Naive thymus-derived CD8-positive, alpha-beta T cell (primary cell): ENCODE measurements at regions not wholly inside any gene's neighbourhood (a gene's known extent, or its start where the extent isn't known, plus 50 kb on each side); places are given as distances from the start of the nearest gene placed in this dataset.

Experiments used
- ATAC-seq, 2 donors: fragments of 150-1000 bp; cut with Tn5 transposase in 1 of 2; sonication (Bioruptor Pico), chemical (Tn5 transposase) in 1 of 2; 1 replicate in 1 of 2; 2 replicates in 1 of 2; pipeline ENCODE4 v1.10.0; 2021; ENCODE audit warnings: mild to moderate bottlenecking in 2 of 2, moderate library complexity in 2 of 2
- POLR2A ChIA-PET: fragments of 350-600 bp; sonication (Branson Sonifier 250); formaldehyde crosslinking; loops from one replicate; lab custom pipeline; 2021; ENCODE audit warnings: antibody characterized with exemption; lab: Charles Lee
- DNase-seq, 10 donors: peaks; one replicate each; pipeline versions ENCODE4 v3.0.0 to v3.0.0-alpha.2; 2020 to 2022
- H3K27ac Mint-ChIP-seq, 10 donors: one replicate each; pipeline ENCODE4 v1.8.0; 2020 to 2022; ENCODE audit warnings: mild to moderate bottlenecking in 10 of 10, mixed read lengths in 10 of 10, moderate library complexity in 4 of 10, inconsistent platforms in 1 of 10
- H3K27me3 Mint-ChIP-seq, 5 donors: one replicate each; pipeline ENCODE4 v1.8.0; 2021 to 2022; ENCODE audit warnings: mixed read lengths in 5 of 5
- H3K36me3 Mint-ChIP-seq, 3 donors: one replicate each; pipeline ENCODE4 v1.8.0; 2020 to 2022; ENCODE audit warnings: mixed read lengths in 3 of 3, mild to moderate bottlenecking in 2 of 3, inconsistent platforms in 1 of 3
- H3K4me1 Mint-ChIP-seq, 4 donors: one replicate each; pipeline ENCODE4 v1.8.0; 2021 to 2022; ENCODE audit warnings: mixed read lengths in 4 of 4
- H3K4me3 Mint-ChIP-seq, 10 donors: one replicate each; pipeline ENCODE4 v1.8.0; 2020 to 2022; ENCODE audit warnings: mild to moderate bottlenecking in 10 of 10, mixed read lengths in 10 of 10, moderate library complexity in 6 of 10, inconsistent platforms in 1 of 10
- H3K9me3 Mint-ChIP-seq, 9 donors: one replicate each; pipeline ENCODE4 v1.8.0; 2020 to 2022; ENCODE audit warnings: mixed read lengths in 9 of 9, mild to moderate bottlenecking in 3 of 9, inconsistent platforms in 1 of 9, moderate library complexity in 1 of 9

DNA sequence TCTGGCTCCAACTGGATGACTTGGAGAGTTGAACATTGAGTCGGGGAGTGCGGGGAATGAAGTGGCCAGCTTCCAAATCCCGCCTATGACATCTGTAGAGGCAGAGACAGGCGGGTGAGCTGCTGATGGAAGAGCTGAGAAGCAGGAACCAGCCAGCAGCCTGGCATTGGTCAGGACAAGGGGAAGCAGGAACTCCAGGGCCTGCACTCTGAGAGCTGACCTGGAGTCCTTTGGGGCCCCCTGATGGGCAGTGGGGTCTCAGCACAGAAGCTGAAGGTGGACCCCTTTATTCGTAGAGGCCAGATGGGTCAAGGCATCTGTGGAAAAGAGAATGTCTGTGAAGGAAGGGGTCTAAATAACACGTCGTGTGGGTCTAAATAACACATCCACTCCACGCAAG is 57.0 kb downstream of the SEC61G start:
- peaks cover 0 to 13% (median 2%) of the 10 kb centered on the region in 5 donors for H3K27me3 Mint-ChIP-seq
- no peaks in the 10 kb centered on the region for H3K4me1 Mint-ChIP-seq
- H3K4me3 Mint-ChIP-seq, result no peak overlapping the region
- POLR2A ChIA-PET, result no interaction called here
- H3K9me3 Mint-ChIP-seq, result peaks cover 0 to 10% (median 3%) of the 10 kb centered on the region in 9 donors
- H3K36me3 Mint-ChIP-seq, result peaks cover 0 to 6% (median 0%) of the 10 kb centered on the region in 3 donors
- DNase-seq, result no peak
- H3K27ac Mint-ChIP-seq, result no peak overlapping the region
- ATAC-seq, result no peak

DNA sequence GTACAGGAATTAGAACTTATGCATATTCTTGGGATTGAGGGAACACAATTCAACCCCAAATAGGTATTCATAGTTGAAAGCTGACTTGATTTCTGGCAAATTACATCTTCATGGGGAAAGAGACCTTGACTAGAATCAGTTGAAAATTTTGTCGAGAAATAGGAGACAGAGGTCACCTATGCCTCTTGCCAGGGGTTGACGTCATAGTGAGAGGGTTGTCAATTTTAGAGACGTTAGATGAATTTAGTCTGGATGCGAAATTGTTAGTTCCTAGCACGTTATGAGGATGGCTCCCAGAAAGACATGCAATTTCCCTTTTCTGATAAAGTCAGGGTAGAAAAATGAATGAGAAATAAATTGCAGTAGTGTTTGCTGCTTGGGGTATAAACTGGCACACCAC is 59.3 kb downstream of the SEC61G start:
- POLR2A ChIA-PET, result no interaction called here
- Mint-ChIP-seq H3K4me3 (no peak overlapping the region), H3K4me1 (no peaks in the 10 kb centered on the region), H3K27ac (no peak overlapping the region), H3K9me3 (peaks cover 0 to 6% (median 0%) of the 10 kb centered on the region in 9 donors), H3K36me3 (no peaks in the 10 kb centered on the region), H3K27me3 (peaks cover 0 to 9% (median 2%) of the 10 kb centered on the region in 5 donors)
- ATAC-seq (no peak), DNase-seq (no peak)

DNA sequence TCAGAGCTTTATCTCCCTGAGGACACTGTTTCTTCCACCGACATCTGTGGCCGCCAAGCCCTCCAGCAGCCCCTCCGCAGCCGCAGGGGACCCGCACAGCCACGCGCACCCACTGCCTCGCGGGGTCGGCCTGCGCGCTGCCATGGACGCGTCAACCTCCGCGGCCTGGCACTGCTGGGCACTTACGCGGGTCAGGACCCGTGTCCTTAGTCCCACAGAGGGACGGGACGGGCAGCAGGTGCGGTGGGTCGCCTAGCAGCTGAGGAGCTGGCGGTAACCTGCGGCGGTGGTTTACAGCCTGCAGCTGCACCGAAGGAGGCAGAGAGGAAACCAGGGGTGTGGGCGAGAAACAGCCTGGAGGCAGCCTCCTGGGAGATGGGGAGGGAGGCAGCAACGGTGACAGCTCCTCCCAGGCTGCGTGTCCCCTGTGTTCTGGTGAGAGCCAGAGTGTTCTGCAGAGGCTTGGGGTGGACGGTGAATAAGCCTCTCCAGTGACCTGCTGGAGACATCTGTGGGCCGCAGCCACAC is 61.3 kb downstream of the SEC61G start:
- ATAC-seq (no peak), DNase-seq (no peak)
- Mint-ChIP-seq H3K4me1 (no peaks in the 10 kb centered on the region), H3K27ac (peak overlapping the region in 1 of 10 donors; percentile 65), H3K27me3 (peaks cover 0 to 3% (median 0%) of the 10 kb centered on the region in 5 donors), H3K4me3 (no peak overlapping the region), H3K9me3 (peaks cover 0 to 2% (median 0%) of the 10 kb centered on the region in 9 donors), H3K36me3 (no peaks in the 10 kb centered on the region)
- POLR2A ChIA-PET, result no interaction called here

DNA sequence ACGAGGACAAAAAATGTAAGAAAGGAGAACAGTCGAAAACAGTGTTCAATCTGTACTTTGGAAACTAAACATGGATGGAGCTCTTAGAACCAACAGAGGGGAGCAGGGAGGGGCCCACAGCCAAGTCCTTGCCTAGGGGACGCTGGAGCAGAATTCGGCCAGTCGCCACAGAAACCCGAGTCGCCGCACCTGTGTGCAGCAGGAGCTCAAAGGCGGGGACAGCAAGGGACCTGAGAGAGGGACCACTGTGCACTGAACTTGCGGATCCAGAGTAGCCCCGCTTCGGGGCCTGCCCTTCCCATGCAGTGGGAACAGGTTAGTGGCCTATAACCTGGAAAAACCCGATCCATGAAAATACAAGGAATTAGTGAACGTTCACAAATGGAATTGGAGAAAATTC is 68.1 kb downstream of the SEC61G start:
- Mint-ChIP-seq H3K27ac (no peak overlapping the region), H3K36me3 (no peaks in the 10 kb centered on the region), H3K4me1 (no peaks in the 10 kb centered on the region), H3K9me3 (peaks cover 0 to 10% (median 0%) of the 10 kb centered on the region in 9 donors), H3K27me3 (peaks cover 0 to 2% (median 1%) of the 10 kb centered on the region in 5 donors), H3K4me3 (no peak overlapping the region)
- DNase-seq (no peak), ATAC-seq (no peak)
- POLR2A ChIA-PET, result no interaction called here

DNA sequence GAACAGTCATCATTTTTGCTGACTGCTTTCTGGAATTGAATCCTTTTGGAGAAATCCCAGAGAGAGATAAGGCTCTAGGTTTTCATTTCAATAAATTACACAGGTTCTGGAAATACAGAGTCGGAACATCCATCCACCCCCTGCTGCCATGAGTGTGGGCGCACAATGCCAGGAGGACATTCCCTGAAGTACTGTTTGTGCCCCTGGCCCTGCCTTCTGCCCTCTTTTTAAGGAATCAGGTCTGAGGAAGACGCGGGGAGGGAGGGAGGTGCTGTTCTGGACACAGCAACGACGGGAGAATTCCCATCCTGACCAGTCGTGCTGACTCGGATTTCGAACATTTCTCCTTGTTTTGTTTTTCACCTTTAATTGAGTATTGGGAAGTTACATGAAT is 69.0 kb downstream of the SEC61G start:
- no peak for ATAC-seq
- Mint-ChIP-seq H3K27me3 (peaks cover 0 to 2% (median 1%) of the 10 kb centered on the region in 5 donors), H3K4me1 (no peaks in the 10 kb centered on the region), H3K9me3 (peaks cover 0 to 10% (median 2%) of the 10 kb centered on the region in 9 donors), H3K4me3 (no peak overlapping the region), H3K27ac (no peak overlapping the region), H3K36me3 (peaks cover 0 to under 1% (median 0%) of the 10 kb centered on the region in 3 donors)
- DNase-seq, result no peak
- POLR2A ChIA-PET, result no interaction called here

DNA sequence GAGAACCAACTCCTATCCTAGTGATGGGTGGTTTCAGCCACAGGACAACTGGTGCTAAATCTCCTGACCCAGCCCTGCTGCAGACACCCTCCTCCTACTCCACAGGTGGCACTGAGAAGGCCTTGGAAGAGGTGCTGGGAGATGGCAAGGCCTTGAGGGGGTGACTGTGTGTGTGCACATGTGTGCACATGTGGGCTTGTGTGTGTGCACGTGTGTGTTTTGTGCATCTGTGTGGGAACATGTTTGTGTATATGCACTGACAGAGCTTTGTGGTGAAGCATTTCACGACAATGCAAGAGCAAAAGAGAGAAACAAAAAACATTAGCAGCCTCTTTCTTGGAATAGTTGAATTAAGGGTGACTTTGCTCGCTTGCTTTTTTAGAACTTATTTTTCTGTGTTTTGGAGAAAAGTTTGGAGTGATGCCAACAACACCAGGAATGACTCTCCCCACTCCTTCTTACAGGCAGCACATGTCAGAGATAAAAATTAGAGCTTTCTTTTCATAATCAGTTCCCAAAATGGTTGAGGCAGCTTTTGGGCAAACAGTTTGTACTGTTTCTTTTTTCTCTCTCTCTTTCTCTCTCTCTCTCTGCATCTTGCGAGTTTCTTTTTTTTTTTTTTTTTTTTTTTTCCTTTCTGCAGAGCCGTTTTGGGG is 69.5 kb downstream of the SEC61G start:
- POLR2A ChIA-PET, result no interaction called here
- DNase-seq (no peak), ATAC-seq (no peak)
- H3K4me1 Mint-ChIP-seq, result no peaks in the 10 kb centered on the region
- H3K27ac Mint-ChIP-seq, result no peak overlapping the region
- H3K9me3 Mint-ChIP-seq, result peaks cover 0 to 15% (median 7%) of the 10 kb centered on the region in 9 donors
- peaks cover 0 to 4% (median 1%) of the 10 kb centered on the region in 5 donors for H3K27me3 Mint-ChIP-seq
- H3K4me3 Mint-ChIP-seq, result no peak overlapping the region
- peaks cover 0 to 5% (median 0%) of the 10 kb centered on the region in 3 donors for H3K36me3 Mint-ChIP-seq

DNA sequence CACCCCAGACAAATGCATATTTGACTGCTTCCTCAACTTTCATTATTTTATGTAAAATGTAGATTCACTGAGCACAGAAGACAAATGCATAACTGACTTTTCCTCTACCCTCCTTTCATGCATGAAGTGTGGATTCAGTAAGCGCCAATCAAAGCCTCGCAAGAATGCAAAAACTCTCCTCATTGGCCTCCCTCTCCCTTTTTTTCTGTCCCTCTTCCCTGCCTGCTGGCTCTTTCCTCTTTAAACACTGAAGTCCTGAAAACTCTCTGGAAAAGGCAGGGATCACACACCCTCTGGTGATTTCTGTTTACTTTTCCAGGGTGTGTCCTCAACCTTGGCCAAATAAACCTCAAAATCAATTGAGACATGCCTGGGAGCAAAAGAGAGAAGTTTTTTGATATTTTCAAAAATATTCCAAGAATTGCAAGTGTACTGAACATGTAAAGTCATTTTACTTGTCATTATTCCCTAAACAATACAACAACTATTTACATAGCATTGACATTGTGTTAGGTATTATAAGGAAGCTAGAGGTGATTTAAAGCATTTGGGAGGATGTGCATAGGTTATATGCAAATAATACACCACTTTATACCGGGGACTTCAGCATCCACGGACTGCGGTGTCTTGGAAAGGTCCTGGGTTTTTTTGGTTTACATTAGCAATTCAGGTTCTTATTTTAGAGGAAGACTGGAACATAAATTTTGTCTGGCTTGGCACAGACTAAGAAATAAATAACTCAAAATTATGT is 71.4 kb downstream of the SEC61G start:
- H3K4me1 Mint-ChIP-seq, result no peaks in the 10 kb centered on the region
- peaks cover 0 to 7% (median 0%) of the 10 kb centered on the region in 3 donors for H3K36me3 Mint-ChIP-seq
- DNase-seq (no peak), ATAC-seq (no peak)
- peaks cover 0 to 16% (median 7%) of the 10 kb centered on the region in 9 donors for H3K9me3 Mint-ChIP-seq
- no peak overlapping the region for H3K27ac Mint-ChIP-seq
- POLR2A ChIA-PET, result no interaction called here
- H3K4me3 Mint-ChIP-seq, result no peak overlapping the region
- peaks cover under 1 to 4% (median 2%) of the 10 kb centered on the region in 5 donors for H3K27me3 Mint-ChIP-seq

DNA sequence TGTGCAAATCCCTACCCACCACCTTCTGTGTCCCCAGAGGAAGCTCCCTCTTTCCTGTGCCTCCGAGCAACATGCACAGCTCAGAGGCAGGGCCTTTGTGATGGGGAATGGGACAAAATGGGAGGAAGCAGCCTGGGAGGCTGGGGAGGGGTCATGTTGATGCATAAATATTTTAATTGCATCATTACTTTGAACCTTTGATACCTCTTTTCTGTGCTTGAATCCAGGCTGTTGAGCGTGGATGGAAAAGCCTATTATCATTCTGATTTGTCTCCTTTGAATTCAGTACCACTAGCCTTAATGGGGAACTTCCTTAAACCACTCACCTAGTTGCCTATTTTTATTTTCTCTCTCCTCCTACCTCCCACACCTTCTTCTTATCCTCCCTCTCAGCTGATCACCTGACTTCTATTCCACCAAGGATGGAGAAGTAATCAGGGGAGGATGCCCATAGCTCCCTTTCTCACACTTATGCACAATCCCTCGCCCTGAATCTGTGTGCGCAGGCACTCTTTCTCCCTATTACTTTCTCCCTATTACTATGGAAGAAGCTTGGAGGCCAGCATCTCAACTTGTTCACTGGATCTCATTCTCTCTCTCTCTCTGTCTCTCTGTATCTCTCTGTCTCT is 78.5 kb downstream of the SEC61G start:
- Mint-ChIP-seq H3K36me3 (peaks cover 0 to 11% (median 0%) of the 10 kb centered on the region in 3 donors), H3K4me1 (no peaks in the 10 kb centered on the region), H3K27me3 (peaks cover 2 to 19% (median 3%) of the 10 kb centered on the region in 5 donors), H3K27ac (no peak overlapping the region), H3K9me3 (peaks cover 0 to 14% (median 6%) of the 10 kb centered on the region in 9 donors), H3K4me3 (no peak overlapping the region)
- DNase-seq (no peak), ATAC-seq (no peak)
- POLR2A ChIA-PET, result no interaction called here

DNA sequence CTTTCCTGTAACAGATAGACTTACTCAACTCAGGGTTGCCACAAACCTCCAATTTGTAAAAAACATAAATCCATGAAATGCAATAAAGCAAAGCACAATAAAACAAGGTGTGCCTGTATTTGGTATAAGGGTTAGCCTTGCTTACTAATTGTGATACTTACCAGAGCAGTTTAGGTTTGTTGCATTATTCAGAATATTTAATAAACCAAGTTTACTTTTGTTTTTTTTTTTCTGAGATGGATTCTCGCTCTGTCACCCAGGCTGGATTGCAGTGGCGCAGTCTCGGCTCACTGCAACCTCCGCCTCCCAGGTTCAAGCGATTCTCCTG is 79.6 kb downstream of the SEC61G start:
- Mint-ChIP-seq H3K9me3 (peaks cover 0 to 6% (median 1%) of the 10 kb centered on the region in 9 donors), H3K27me3 (peaks cover 2 to 19% (median 3%) of the 10 kb centered on the region in 5 donors), H3K4me1 (no peaks in the 10 kb centered on the region), H3K27ac (no peak overlapping the region), H3K4me3 (no peak overlapping the region), H3K36me3 (peaks cover 0 to 5% (median 0%) of the 10 kb centered on the region in 3 donors)
- DNase-seq, result no peak
- no peak for ATAC-seq
- POLR2A ChIA-PET, result no interaction called here

DNA sequence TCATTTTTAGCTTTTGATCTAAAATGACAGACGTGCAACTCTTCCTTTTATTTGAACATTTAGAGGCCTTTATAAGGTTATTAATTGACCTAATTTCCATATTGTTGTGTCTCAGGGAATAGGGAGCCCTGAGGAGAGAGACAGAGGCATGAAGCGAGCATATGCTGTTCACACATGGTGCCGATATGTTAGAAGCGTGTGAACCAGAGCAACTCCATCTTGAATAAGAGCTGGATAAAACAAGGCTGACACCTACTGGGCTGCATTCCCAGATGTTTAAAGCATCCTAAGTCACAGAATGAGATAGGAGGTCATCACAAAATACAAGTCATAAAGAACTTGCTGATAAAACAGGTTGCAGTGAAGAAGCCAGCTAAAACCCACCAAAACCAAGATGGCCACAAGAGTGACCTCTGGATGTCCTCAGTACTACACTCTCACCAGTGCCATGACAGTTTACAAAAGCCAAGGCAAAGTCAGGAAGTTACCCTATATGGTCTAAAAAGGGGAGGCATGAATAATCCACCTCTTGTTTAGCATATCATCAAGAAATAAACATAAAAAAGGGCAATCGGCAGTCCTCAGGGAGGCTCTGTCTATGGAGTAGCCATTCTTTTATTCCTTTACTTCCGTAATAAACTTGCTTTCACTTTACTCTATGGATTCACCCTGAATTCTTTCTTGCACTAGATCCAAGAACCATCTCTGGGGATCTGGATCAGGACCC is 80.1 kb downstream of the SEC61G start:
- Mint-ChIP-seq H3K4me3 (no peak overlapping the region), H3K27me3 (peaks cover 2 to 19% (median 3%) of the 10 kb centered on the region in 5 donors), H3K27ac (no peak overlapping the region), H3K9me3 (peaks cover 0 to 6% (median 0%) of the 10 kb centered on the region in 9 donors), H3K36me3 (peaks cover 0 to 4% (median 0%) of the 10 kb centered on the region in 3 donors), H3K4me1 (no peaks in the 10 kb centered on the region)
- ATAC-seq (no peak), DNase-seq (no peak)
- POLR2A ChIA-PET, result no interaction called here

DNA sequence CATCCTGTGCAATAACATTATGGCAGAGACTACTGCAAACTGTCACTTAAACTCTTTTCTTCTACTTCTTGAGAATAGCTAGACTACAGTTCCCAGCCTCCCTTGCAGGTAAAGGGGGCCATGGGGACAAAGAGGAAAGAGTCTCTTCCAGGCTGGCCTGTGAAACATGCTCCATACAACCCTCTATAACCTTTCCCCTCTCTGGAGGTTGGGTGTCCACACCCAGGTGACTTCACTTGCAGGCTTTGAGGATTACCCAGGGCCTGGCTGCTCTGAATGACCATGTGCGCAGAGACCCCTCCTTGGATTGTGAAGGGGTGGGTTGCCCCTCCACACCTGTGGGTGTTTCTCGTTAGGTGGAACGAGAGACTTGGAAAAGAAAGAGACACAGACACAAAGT is 84.1 kb downstream of the SEC61G start:
- POLR2A ChIA-PET, result no interaction called here
- ATAC-seq (no peak), DNase-seq (no peak)
- Mint-ChIP-seq H3K27ac (no peak overlapping the region), H3K9me3 (peaks cover 0 to 7% (median 0%) of the 10 kb centered on the region in 9 donors), H3K36me3 (peaks cover 0 to 4% (median 0%) of the 10 kb centered on the region in 3 donors), H3K4me3 (no peak overlapping the region), H3K4me1 (no peaks in the 10 kb centered on the region), H3K27me3 (peaks cover 0 to 4% (median 0%) of the 10 kb centered on the region in 5 donors)

DNA sequence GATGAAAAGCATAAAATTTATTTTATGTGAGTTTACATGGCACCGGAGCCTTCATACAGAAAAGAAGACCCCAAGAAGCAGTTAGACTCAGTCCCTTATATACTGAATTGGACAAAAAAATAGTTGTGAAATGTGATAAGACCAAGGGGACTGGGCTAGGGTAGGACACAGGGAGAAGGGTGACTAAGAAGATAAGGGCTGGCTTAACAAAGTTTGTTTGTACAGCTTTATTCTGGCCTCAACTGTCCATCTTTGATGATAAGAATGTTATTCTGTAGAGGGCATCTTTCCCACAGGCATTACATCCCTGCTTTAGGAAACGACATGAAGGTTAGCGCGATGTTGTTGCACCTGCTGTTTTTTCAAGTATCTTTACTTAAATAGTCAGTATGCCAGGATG is 86.5 kb downstream of the SEC61G start:
- H3K4me1 Mint-ChIP-seq, result no peaks in the 10 kb centered on the region
- H3K27me3 Mint-ChIP-seq, result peaks cover 0 to 7% (median 0%) of the 10 kb centered on the region in 5 donors
- ATAC-seq, result no peak
- no peak overlapping the region for H3K27ac Mint-ChIP-seq
- H3K36me3 Mint-ChIP-seq, result no peaks in the 10 kb centered on the region
- peaks cover 0 to 8% (median 3%) of the 10 kb centered on the region in 9 donors for H3K9me3 Mint-ChIP-seq
- POLR2A ChIA-PET, result no interaction called here
- no peak for DNase-seq
- no peak overlapping the region for H3K4me3 Mint-ChIP-seq
